Ammon's horn (tissue), 1 donor: ENCODE measurements at regions not wholly inside any gene's neighbourhood (a gene's known extent, or its start where the extent isn't known, plus 50 kb on each side); places are given as distances from the start of the nearest gene placed in this dataset.
A peak's percentile ranks its signal among the peaks of the same experiment; 100 is the strongest.

ENCODE experiments used
- DNase-seq: peaks from one replicate; pipeline ENCODE4 v3.0.0-alpha.2; 2016; ENCODE audit warnings: low spot score

- no peak for DNase-seq
Observed at GRCh38 chr1:60984062-60984799, 98.1 kb upstream of the NFIA start.

GRCh38 chr1:60983701-60984061 lies 98.7 kb upstream of the NFIA start:
- no peak for DNase-seq

GRCh38 chr1:60982539-60982938 lies 99.8 kb upstream of the NFIA start:
- DNase-seq = no peak

GRCh38 chr1:60981357-60981756 lies 101.0 kb upstream of the NFIA start:
- no peak for DNase-seq

- no peak for DNase-seq
Observed at GRCh38 chr1:60978421-60979357, 103.7 kb upstream of the NFIA start.

GRCh38 chr1:60977661-60978060 lies 104.7 kb upstream of the NFIA start:
- no peak for DNase-seq

DNA sequence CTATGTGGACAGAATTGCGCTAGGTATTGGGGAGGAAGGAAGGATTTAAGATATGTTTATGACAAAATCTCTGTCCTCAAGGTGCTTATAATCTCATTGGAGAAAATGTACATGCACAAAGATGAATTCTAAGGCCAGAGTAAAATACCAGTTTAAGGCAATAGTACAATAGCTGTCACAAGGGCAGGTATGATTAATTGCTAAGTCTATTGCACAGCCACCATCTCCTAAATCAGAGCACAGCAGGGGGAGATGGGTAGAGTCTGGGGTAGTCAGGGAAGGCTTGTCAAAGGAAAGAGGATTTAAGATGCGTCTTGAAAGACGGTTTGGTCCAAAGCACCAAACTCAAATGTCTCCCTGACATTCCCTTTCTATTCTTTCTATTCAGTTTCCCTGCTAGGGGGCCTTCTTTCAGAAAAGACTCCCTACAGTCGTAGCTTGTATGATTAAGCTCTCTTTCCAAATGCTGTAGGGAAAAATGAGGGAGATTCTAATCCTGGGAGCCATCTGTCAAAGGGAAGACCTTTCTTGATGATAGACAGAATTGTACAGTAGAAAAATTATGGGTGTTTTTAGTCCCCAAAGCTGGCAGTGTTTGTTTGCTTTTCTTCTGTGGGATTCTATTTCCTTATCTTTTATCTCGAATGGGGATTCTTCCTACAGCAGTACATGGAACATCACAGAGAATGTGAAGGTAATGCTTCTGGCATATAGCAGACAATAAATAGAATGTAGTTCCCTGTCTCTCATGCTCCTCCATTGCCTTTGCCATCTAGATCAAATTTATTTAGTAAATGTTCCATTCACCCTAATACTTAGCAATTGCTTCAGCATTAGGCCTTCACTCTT lies 107.6 kb upstream of the NFIA start:
- no peak for DNase-seq

DNA sequence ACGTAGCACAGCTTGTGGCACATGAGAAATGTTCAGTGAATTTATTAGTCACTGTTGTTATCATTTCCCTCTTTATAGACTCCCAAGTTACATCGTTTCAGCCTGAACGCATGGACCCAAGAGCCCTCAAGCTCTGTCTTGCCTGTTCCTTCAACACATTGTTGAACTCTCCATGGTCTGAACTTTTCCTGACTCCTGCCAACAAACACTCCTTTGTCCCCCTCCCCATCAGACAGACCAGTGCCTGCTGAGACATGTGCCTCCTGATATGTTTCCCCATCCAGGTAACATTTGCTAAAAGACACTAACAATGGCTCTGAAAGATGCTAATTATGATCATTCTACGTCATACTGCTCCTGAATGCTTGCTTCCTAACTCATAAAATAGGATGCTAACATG lies 108.7 kb upstream of the NFIA start:
- DNase-seq = no peak

DNA sequence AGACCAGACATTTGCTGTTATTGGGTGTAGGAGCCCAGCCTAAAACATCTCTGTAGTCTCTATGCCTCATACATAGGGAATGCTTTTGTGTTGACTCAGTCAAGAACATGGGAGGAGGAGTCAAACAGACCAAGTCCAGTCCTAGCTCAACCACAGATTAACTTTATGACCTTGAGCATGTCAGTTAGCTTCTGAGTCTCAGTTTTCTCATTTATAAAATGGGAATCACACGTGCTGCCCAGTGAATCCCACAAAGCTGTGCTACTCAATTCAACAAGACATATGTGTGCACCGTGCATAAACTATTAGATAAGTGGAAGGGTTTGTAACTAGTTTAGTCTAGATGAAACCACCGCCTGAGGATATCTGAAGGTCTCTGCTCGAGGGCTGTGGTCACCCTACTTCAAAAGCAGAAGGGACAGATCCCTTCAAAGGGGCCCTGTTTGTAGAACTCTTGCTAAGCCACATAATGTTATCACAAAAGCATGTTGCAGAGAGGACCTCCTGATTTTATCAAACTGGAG lies 109.5 kb upstream of the NFIA start:
- no peak for DNase-seq

GRCh38 chr1:60971330-60971729 lies 111.0 kb upstream of the NFIA start:
- DNase-seq = no peak

DNA sequence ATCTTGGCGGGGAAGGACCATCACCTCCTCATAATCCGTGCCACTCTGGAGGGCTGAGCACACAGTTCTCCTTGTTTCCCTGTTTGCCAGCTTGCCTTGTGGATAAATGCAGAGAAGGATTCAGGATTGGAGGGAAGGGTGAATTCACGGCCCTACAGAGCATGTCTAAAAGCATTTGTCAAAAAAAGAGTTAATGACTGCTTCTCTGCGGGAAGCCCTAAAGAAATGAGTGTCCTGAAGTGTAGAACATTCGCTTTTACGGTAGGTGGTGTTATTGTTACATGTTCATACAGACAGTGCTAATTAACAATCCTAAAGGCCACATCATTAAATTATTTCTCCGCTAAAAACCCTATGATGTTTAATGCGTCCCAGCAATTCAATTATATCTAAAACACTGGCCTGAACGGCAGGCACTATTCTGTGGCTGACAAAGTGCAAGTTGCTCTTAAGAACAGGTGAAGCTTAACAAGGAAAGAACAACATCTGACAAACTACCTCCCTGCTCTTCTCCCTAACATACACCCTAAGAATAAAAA lies 112.3 kb upstream of the NFIA start:
- peak; percentile 74 for DNase-seq

- DNase-seq = no peak
Observed at GRCh38 chr1:60965280-60965854, 117.0 kb upstream of the NFIA start.

GRCh38 chr1:60963167-60963940 lies 119.0 kb upstream of the NFIA start:
- no peak for DNase-seq

- no peak for DNase-seq
Observed at GRCh38 chr1:60960891-60961461, 121.4 kb upstream of the NFIA start.

DNA sequence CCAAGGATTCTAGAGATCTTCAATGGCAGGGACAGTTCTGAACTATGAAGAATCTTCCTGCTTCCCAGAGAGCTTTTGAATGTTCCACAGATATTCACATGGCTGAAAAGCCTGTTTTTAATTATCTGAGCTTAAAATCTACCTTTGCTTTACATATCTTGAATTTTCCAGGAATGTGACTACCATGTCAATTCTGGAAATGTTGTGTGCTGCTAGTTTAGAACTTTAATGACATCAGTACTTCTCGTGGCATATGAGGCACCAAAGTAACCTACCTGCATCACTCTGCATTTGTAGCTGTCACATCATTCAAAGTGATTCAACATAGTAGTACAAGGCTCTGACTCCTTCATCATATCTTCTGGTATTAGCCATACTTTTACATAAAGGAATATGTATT lies 122.7 kb upstream of the NFIA start:
- no peak for DNase-seq

DNA sequence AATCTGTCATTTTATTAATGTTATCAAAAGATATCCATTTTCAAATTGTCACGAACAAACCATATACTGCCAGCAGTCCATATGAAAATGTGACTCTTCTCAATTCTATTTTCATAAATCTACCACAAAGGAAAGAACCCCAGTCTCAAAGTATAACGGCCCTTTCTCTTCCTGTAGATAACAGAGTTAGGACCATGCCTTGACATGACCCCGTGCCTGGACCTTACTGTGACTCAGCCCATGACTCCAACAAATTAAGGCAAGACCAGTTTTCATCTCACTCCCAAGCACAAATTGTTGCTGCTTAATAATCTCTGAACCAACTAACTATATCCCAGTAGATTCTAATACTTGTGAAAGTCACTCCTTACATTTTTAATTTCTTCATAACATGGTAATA lies 124.4 kb upstream of the NFIA start:
- DNase-seq = no peak

- DNase-seq = no peak
Observed at GRCh38 chr1:60956520-60956919, 125.8 kb upstream of the NFIA start.

DNA sequence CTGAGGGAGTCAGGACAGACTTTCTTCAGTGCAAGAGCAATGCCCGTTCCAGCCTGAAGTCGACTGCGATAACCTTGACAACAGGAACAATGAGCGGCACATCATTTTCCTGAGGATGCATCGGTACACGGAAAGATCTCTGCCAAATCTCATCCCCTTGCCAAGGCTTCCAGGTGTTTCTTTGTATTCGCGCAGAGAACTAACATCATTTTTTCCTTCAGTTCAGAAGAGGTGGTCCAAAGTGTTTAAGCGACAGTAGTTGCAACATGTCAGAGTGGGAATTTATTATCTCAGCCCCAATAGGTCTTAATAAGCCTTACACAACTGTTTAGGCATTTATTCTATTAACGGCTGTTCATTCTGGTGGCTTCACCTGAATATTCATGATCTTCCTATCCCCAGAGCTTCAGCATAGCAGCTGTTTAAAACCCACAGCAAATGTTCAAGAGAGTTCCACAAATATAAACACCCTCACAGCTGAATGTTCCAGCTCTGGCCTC lies 129.7 kb upstream of the NFIA start:
- DNase-seq = no peak

DNA sequence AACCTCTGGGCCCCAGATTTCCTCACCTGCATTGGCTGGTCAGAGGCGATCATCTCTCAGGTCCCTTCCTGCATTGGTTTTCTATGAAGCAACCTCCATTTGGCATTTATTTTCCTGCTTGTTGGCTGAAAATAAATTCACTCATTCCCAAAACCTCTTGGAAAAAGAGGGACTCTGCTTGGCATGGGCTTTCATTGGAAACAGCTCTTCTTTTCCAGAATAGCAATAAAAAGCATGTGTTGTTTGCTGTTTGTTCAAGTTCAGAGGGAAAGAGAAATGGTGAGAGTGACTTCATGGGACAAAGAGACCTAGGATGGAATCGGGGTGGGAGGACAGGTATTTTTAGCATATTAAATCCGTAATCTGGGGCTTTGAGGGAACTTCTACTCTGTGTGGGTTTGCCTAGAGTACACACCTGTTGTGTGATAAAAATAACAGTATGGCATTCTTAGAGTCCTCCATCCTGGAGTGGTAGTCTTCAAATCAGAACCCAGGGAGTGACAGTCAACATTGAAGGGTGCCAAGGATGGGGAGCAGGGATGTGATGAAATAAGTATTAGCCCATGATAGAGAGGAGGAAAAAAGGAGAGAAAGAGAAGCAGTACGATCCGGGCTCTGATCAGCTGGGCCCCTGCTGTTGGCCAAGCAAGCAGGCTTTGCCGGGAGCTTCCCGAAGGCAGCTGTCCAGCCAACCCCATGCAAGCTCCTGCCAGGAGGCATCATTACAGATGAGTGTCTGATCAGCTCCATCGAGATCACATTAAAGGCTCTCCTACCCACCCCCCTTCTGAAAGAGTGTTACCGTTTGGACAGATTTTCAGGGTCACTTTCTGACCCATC lies 131.9 kb upstream of the NFIA start:
- DNase-seq = no peak
